Fibroblast of lung (primary cell): ENCODE measurements at regions not wholly inside any gene's neighbourhood (a gene's known extent, or its start where the extent isn't known, plus 50 kb on each side); places are given as distances from the start of the nearest gene placed in this dataset.
"Not testable (repeated sequence)": the region's sequence is repeated elsewhere in the genome, so short reads cannot be mapped to it uniquely, and the experiment has no call there.

ENCODE experiments used
- DNase-seq, 2 donors: peaks; one replicate each; pipeline versions ENCODE4 v3.0.0 to v3.0.0-alpha.2; 2010; ENCODE audit warnings: low read depth in 2 of 2
- H2AFZ ChIP-seq: 2 replicates; pipeline ENCODE4 v1.5.1; 2012; ENCODE audit warnings: low read length, control low read depth, inconsistent platforms
- H3K27ac ChIP-seq: 2 replicates; pipeline ENCODE4 v1.5.1; 2011; ENCODE audit warnings: low read length, control low read depth; ENCODE audit not compliant: insufficient read depth
- H3K27me3 ChIP-seq: 2 replicates; pipeline ENCODE4 v1.5.1; 2011; ENCODE audit warnings: mild to moderate bottlenecking, low read length; ENCODE audit not compliant: control insufficient read depth, insufficient read depth
- H3K36me3 ChIP-seq: 2 replicates; pipeline ENCODE4 v1.5.1; 2011; ENCODE audit warnings: low read length; ENCODE audit not compliant: control insufficient read depth, insufficient read depth
- H3K4me1 ChIP-seq: 2 replicates; pipeline ENCODE4 v1.5.1; 2011; ENCODE audit warnings: low read length; ENCODE audit not compliant: control insufficient read depth, insufficient read depth; ENCODE audit errors: extremely low read depth
- H3K4me2 ChIP-seq: 2 replicates; pipeline ENCODE4 v1.5.1; 2011; ENCODE audit warnings: low read length, control low read depth; ENCODE audit not compliant: insufficient read depth; ENCODE audit errors: extremely low read depth
- H3K4me3 ChIP-seq, 4 experiments: fragments of 200-600 bp in 1 of 4; sonication (generic) in 1 of 4; replicated peaks in 1 of 4; 2 replicates each; pipeline ENCODE4 v1.5.1; 2011 to 2016; ENCODE audit warnings: low read length in 4 of 4, low read depth in 3 of 4, mild to moderate bottlenecking in 3 of 4, control low read depth in 2 of 4, inconsistent platforms in 1 of 4, mixed read lengths in 1 of 4; ENCODE audit not compliant: insufficient read depth in 1 of 4; ENCODE audit errors: control extremely low read depth in 1 of 4
- H3K79me2 ChIP-seq: 2 replicates; pipeline ENCODE4 v1.5.1; 2012; ENCODE audit warnings: mild to moderate bottlenecking, low read length, inconsistent platforms; ENCODE audit not compliant: control insufficient read depth, insufficient read depth
- H3K9ac ChIP-seq: 2 replicates; pipeline ENCODE4 v1.5.1; 2011; ENCODE audit warnings: mild to moderate bottlenecking, low read length, control low read depth; ENCODE audit not compliant: insufficient read depth
- H3K9me3 ChIP-seq: 2 replicates; pipeline ENCODE4 v1.5.1; 2012; ENCODE audit warnings: low read depth, low read length; ENCODE audit not compliant: control insufficient read depth, insufficient read depth
- H4K20me1 ChIP-seq: 2 replicates; pipeline ENCODE4 v1.5.1; 2011; ENCODE audit warnings: low read length; ENCODE audit not compliant: control insufficient read depth, insufficient read depth; ENCODE audit errors: extremely low read depth
- EZH2 ChIP-seq: IDR thresholded peaks from 2 replicates; pipeline ENCODE4 v1.5.1; 2012; ENCODE audit warnings: low read length, control low read depth, mild to moderate bottlenecking; ENCODE audit errors: missing control alignments
- TF ChIP-seq, protein P1 (sequence below), 2 donors: IDR thresholded peaks in 1 of 2; conservative IDR thresholded peaks in 1 of 2; 1 replicate in 1 of 2; 2 replicates in 1 of 2; pipeline ENCODE4 v1.5.1; 2011 to 2012; ENCODE audit warnings: low read length in 2 of 2, control low read depth in 1 of 2, inconsistent platforms in 1 of 2, low read depth in 1 of 2, mild to moderate bottlenecking in 1 of 2

- no peaks in the 10 kb centered on the region for H3K27me3 ChIP-seq
- H3K36me3 ChIP-seq = no peaks in the 10 kb centered on the region
- no peaks in the 10 kb centered on the region for H3K4me1 ChIP-seq
- no peak overlapping the region for H3K4me2 ChIP-seq
- no peak for DNase-seq
- H3K4me3 ChIP-seq = no peak overlapping the region
- no peak for TF ChIP-seq EZH2
- TF ChIP-seq, protein P1, sequence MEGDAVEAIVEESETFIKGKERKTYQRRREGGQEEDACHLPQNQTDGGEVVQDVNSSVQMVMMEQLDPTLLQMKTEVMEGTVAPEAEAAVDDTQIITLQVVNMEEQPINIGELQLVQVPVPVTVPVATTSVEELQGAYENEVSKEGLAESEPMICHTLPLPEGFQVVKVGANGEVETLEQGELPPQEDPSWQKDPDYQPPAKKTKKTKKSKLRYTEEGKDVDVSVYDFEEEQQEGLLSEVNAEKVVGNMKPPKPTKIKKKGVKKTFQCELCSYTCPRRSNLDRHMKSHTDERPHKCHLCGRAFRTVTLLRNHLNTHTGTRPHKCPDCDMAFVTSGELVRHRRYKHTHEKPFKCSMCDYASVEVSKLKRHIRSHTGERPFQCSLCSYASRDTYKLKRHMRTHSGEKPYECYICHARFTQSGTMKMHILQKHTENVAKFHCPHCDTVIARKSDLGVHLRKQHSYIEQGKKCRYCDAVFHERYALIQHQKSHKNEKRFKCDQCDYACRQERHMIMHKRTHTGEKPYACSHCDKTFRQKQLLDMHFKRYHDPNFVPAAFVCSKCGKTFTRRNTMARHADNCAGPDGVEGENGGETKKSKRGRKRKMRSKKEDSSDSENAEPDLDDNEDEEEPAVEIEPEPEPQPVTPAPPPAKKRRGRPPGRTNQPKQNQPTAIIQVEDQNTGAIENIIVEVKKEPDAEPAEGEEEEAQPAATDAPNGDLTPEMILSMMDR (conservative IDR thresholded peaks at IDR 0.05 in 1 of 2, IDR thresholded peaks at IDR 0.05 in 1 of 2; ENCODE audit: low read depth in 1 of 2, low read length in 2 of 2) = no peak
- no peaks in the 10 kb centered on the region for H4K20me1 ChIP-seq
- no peak overlapping the region for H3K27ac ChIP-seq
- H3K9ac ChIP-seq = no peak overlapping the region
- no peak overlapping the region for H2AFZ ChIP-seq
- H3K9me3 ChIP-seq = no peaks in the 10 kb centered on the region
- H3K79me2 ChIP-seq = no peaks in the 10 kb centered on the region
Observed at GRCh38 chr10:111319866-111320265, 243.0 kb downstream of the ADRA2A start.

DNA sequence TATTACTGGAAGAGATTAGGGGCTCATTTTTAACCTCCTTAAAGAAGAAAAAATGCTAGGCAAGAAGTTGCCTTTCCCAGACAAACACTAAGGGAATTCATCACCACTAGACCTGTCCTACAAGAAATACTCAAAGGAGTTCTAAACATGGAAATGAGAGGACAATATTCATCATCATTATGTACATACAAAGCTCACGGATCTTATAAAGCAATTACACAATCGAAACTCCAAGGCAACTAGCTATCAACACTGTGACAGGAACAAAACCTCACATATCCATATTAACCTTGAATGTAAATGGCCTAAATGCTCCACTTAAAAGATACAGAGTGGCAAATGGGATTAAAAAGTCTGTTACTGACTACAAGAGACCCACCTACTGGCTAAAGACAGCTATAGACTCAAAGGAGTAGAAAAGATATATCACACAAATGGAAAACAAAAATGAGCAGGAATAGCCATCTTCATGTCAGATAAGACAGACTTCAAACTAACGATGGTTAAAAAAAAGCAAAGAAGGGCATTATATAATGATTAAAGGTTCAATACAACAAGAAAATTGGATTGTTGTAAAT is 246.6 kb downstream of the ADRA2A start:
- no peak for DNase-seq
- Histone ChIP-seq H3K4me1 (no peaks in the 10 kb centered on the region), H3K27me3 (no peaks in the 10 kb centered on the region), H3K4me2 (no peak overlapping the region), H3K9me3 (no peaks in the 10 kb centered on the region), H3K4me3 (no peak overlapping the region), H3K9ac (no peak overlapping the region), H3K79me2 (no peaks in the 10 kb centered on the region), H4K20me1 (no peaks in the 10 kb centered on the region), H3K36me3 (no peaks in the 10 kb centered on the region), H3K27ac (no peak overlapping the region), H2AFZ (no peak overlapping the region)
- TF ChIP-seq, protein P1 (conservative IDR thresholded peaks at IDR 0.05 in 1 of 2, IDR thresholded peaks at IDR 0.05 in 1 of 2; ENCODE audit: low read depth in 1 of 2, low read length in 2 of 2) = no peak

GRCh38 chr10:111332174-111332573 is 255.3 kb downstream of the ADRA2A start:
- not testable (repeated sequence) for H2AFZ ChIP-seq, H3K79me2 ChIP-seq, H3K27ac ChIP-seq, DNase-seq, H3K36me3 ChIP-seq, H3K9ac ChIP-seq, H3K27me3 ChIP-seq, H3K4me1 ChIP-seq, H3K4me2 ChIP-seq, H4K20me1 ChIP-seq, H3K9me3 ChIP-seq, H3K4me3 ChIP-seq
